Left forelimb (tissue), 1 donor: ENCODE measurements at regions not wholly inside any gene's neighbourhood (a gene's known extent, or its start where the extent isn't known, plus 50 kb on each side); places are given as distances from the start of the nearest gene placed in this dataset.
A peak's percentile ranks its signal among the peaks of the same experiment; 100 is the strongest.
"Not testable (repeated sequence)": the region's sequence is repeated elsewhere in the genome, so short reads cannot be mapped to it uniquely, and the experiment has no call there.

Experiments used
- DNase-seq: peaks from one replicate; pipeline ENCODE4 v3.0.0-alpha.2; 2018; ENCODE audit warnings: low spot score

DNA sequence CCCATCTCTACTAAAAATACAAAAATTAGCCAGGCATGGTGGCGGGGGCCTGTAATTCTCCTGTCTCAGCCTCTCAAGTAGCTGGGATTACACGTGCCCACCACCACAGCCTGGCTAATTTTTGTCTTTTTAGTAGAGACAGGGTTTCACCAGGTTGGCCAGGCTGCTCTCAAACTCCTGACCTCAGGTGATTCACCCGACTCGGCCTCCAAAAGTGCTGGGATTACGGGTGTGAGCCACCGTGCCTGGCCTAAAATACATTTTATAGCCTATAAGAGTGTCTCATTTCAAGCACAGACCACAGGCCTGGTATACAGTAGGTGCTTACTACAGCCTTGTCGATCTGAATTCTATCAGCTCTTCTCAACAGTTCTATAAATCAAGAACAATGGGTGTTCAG is 139.5 kb upstream of the USP29 start:
- not testable (repeated sequence) for DNase-seq

DNA sequence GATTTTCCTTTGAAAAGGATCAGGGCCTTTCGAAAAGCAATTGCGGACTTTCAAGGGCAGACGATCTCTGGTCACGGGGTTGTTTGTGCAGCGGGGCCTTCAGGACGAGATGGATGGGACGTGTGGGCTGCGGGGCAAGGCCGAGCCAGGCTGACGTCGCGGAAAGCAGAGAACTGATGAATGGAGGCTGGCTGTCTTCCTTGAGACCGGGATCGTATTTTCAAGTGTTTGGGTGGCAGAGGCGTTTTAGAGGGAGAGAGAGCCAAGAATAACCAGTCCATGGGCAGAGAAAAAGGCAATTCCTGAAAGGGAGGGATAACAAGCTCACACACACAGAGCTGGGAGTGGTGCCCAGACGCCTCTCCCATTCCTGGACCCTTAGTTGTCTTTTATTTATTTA is 138.9 kb upstream of the USP29 start:
- no peak for DNase-seq

DNA sequence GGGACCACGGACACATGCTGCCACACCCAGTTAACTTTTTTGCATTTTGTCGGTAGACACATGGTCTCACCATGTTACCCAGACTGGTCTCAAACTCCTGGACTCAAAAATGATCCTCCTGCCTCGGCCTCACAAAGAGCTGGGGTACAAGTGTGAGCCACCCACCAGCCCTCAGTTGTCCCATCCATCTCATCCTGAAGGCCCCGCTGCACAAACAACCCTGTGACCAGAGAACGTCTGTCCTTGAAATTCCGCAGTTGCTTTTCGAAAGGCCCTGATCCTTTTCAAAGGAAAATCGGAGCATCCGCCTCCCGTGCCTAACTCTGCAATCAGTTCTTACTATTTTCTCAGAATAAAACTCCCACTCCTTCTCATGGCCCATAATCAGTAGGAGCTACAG is 138.3 kb upstream of the USP29 start:
- DNase-seq, result not testable (repeated sequence)

DNA sequence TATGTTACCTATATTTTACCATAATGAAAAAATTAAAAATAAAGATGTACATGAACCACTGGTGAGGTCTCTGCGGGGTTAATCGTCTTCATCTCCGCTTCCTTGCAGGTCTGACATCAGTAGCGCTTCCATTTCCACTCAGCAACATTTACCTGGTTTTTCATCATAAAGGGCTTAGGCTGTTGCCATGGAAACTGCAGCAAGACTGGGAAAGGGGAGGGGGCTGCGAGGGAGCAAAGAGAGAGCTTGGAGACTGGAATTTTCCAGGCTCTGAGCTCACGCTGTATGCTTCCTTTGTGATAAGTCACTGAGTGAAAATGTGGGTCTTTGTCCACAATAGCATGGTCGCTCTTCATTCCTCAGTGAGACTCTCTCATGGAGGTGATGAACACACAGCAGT is 136.6 kb upstream of the USP29 start:
- DNase-seq, result no peak

DNA sequence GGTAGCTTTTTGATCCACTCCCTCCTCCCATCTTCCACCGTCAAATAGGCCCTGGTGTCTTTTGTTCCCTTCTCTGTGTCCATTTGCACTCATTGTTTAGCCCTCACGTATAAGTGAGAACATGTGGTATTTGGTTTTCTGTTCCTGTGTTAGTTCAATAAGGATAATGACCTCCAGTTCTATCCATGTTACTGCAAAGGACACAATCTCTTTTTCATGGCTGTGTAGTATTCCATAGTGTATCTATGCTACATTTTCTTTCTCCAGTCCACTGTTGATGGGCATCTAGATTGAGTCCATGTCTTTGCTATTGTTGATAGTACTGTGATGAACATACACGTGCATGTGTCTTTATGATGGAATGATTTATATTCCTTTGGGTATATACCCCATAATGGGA is 136.0 kb upstream of the USP29 start:
- DNase-seq, result no peak

DNA sequence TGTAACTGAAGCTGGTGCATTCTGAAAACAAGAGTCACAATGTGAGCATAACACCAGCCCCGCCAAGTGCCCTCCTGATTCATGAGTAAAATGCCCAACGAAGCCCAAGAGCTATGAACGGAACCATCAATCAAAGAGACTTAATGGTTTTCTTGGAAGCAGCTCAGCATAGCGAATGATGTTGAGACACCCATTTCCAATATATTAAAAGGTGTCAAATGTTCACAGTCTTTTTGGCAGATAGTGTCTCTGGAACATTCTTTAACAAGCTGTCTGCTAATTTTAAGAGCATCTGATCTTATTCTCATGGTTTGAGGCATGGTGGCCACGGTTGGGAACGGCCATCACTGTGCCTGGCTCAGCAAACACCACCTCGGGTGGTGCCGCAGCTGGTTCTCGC is 133.4 kb upstream of the USP29 start:
- DNase-seq, result no peak

DNA sequence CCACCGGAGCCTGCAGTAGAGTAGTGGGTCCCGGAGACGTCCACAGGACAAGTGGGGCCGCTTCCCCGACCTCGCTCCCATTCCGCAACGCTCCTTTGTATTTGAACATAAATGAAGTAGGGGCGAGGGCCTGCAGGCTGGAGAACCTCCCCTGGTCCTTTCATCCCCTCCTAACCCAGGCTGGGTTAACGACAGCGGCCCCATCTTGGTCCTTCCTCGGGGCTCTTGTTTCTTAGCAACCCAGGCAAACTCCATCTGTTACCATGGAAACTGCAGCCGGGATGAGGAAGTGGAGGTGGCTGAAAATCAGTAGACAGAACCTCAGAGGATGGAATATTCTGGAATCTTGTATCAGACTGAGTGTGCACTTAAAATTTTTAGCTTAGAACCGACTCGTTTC is 132.6 kb upstream of the USP29 start:
- no peak for DNase-seq

DNA sequence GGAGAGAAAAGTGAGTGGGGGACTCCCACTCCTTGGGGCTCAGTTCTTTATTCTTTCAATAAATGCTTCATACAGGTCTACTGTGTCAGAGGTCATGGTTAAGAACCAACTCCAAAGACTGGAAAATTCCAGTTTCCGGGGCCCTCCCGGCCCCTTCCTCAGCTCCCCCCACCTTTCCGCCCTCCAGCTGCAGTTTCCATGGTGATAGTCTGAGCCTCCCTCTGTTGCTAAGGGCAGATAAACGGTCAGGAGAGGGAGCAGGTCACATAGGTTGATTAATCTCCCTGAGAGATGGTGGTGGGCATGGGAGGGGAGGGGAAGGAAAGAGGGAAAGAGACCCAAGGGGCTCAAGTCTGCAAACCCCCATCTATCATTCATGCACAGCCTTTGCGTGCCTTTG is 131.5 kb upstream of the USP29 start:
- DNase-seq, result no peak

DNA sequence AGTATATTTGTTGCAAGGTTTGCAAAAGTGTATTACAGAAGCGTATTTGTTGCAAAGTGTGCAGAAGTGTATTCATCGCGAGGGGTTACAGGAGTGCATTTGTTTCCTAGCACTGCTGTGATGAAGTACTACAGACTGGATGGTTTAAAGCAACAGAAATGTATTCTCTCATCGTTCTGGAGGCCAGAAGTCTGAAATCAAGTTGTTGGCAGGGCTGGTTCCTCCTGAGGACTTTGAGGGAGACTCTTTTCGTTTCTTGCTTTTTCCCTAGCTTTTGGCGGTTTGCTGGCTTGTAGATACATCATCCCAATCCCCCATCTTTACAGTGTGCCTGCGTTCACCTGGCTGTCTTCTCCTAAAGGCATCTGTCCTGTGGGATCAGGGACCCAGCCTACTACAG is 127.9 kb upstream of the USP29 start:
- DNase-seq, result no peak

DNA sequence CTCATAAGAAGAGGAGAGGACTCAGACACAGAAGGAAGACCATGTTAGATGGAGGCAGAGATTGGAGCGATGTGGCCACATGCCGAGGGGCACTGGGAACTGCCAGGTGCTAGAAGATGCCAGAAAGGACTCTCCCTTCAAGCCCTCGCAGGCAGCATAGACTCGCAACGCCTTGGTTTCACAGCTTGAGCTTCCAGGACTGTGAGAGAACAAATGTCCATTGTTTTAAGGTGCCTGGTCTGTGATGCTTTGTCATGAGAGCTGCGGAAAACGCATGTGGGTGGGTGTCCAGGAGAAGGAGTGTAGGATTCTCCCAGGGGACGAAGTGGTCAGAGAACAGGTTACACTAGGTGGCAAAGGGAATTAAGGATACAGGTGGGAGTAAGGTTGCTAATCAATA is 125.9 kb upstream of the USP29 start:
- DNase-seq, result no peak

DNA sequence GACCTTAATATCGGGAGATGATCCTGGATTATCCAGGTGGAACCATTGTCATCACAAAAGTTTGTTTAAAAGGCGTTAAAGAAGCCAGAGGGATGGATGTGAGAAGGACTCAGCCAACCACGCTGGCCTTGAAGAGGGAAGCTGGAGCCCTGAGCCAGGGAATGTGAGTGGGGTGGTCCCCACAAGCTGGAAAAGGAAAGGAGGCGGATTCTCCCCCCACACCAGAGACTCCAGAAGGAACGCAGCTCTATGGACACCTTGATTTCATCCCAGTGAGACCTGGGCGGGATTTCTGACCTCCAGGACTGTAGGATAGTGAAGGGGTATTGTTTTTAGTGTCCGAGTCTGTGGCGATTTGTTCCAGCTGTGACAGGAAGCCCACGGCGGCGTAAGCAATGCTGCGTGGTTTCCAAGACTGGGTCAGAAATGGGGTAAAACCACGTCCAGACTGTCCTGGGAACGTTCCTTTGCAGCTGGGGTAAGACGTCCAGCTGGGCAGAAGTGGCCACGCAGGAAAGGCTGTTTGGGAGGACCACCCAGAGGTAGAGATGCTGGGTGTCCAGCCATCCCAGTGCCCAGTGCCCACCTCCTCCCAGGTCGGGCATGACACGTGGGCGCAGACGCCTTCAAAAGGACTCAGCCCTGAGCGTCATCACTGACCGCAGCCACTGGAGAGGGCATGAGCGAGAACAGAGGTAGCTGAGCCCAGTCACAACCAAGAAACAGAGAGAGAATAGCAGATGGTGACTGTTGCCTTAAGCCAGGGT is 125.4 kb upstream of the USP29 start:
- DNase-seq, result no peak

DNA sequence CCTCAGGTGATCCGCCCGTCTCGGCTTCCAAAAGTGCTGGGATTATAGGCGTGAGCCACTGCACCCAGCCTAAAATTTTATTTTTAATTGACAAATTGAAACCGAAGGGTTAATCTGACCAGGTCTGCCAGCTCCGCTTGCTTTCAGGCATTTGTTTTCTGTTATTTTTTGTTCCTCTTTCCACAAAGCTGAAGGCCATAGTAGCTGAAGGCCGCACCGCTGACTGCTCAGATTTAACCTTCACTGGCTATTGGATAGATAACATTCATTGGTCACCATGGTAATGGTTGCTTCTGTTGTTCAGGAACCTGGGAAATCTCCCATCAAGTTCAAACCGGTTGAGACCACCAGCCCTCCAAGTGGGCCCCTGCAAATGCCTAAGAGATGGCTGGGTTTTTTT is 124.5 kb upstream of the USP29 start:
- DNase-seq, result no peak

DNA sequence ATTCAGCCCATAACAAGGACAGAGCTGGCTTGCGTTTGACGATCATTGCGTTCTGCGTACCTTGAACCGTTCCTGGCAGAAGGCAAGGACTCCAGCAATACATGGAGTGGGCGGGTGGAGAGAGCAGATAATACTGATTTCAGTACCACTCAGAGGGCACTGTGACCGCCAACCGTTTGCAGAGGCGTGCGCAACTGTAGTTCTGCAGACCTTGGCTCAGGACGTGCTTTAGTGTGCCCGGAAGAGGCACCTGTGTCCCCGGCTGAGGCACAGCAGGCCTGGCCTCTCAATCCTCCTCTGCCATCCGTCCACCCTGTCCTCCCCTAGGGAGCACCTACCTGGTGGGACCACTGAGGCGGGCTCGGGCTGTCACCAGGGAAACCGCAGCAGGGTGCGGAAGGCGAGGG is 117.6 kb upstream of the USP29 start:
- no peak for DNase-seq

DNA sequence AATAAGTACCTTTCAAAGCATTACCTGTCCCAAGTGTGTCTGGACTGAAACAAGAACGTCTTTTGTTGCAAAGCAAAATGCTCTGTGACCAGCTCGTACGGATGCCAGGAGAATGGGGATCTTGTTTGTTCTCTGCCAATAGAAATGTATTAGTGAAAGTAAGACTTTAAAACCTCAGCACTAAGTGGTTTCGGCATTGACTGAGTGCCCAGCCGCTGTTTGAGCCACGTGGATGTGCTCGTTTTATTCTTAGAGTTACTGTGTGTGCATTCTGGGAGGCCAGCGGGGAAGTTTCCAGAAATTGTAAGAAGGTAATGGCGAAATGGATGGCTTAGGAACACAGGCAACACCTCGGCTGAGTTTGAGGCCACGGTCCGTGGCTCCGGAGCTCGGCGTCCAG is 117.1 kb upstream of the USP29 start:
- DNase-seq, result peak; percentile 36

DNA sequence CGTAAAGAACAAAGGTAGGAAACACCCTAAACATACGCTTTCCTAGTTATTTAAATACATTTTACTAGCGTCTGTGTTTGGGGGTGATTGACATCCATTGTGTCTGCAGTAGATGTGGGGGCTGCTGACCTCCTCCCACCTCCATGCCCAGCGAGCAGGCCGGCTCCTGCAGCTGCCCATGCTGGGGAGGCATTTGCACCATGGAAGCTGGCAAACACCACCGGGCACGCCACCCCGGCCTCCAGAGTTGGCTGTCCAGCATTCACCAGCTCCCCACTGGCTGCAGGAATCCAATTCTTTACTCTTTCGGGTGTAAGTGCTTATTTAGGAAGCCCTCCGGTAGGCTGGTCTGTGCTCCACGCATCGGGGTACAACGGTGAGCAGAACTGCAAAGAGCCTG is 115.4 kb upstream of the USP29 start:
- no peak for DNase-seq

DNA sequence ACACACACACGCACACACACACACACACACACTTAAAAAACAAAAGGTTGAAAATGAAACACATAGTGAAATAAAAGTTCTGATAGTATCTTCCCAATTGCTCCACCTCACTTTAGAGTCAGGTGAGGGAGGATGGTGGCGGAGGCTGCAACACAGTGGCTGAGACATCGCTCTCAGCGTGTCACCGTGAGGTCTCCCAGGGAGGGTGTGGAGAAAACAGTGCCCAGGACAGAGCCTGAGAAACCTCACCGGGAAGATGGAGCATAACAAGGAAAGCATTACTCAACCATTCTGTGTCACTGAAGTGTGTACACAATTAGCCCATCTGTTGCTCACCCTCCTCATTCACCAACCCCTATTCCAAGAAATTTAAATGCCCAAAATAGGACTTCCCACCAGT is 111.4 kb upstream of the USP29 start:
- DNase-seq, result peak; percentile 23

DNA sequence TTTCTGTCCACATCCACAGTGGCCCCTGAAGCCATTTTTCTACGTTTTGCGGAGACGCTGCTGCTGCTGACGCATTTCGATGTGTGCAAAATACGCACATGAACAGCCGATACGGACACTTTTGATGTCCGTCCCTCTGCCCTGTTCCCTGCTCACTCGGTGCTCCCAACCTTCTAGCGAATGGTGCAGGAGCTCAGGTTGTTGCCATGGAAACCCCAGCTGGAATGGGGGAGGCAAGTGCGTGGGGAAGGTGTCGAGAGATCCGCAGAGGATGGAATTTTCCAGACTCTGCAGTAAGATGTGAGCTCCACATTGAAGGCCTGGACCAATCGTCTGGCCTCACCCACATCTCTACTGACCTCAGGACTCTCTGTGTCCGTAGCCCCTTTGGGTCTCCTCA is 109.2 kb upstream of the USP29 start:
- DNase-seq, result peak; percentile 51

DNA sequence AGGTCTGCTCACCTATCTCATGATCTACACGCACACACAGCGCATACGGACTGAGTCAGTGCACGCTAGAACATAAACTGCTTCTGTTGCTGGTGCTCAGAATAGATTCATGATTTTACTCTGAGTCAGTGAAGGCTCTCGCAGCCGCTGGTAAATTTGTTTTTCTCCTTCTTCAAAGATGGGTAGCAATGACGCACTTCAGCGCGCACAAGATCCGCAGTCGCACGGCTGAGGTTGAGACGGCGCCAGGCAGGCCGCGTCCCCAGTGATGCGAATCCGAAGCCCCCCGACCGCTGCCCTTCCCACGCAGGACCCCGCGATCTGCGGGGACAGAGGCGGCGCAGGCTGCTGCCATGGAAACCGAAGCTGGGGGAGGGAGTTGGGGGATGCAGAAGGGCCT is 103.7 kb upstream of the USP29 start:
- DNase-seq, result no peak

DNA sequence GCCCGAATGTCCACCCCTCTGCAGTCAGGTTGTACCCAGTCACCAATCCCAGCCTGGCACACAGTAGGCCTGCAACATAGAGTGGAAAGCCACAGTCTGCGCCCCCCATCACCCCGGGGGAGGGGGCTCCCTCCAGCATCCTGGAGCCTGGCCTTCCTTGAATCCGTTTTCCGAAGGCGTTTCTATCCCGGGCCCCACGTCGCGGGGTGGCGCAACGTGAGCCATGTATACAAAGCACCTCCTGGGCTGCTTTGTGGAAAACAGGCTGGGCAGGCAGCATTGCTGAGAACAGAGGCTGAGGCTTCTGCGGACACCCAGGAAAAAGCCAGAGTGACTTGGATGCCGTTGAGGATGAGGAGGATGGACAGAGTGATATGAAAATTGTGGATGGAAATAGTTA is 103.3 kb upstream of the USP29 start:
- DNase-seq, result no peak

DNA sequence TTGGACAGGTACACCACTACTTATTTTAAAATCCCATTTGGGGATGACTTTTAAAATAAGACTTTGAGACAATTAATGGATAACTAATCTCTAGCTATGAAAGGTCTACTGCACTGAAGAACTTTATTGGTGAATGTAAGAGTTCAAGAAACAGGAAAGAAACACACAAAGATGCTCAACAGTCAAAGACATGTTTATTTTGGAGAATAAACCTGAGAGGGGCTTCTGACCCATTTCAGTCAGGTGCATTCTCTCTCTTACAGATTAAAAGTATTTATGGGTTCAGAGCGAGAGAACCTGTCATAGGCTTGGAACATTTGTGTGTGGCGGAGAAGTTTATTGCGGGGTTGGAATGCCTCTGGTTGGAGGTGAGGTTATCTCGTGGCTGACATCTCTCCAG is 94.3 kb upstream of the USP29 start:
- DNase-seq, result no peak

DNA sequence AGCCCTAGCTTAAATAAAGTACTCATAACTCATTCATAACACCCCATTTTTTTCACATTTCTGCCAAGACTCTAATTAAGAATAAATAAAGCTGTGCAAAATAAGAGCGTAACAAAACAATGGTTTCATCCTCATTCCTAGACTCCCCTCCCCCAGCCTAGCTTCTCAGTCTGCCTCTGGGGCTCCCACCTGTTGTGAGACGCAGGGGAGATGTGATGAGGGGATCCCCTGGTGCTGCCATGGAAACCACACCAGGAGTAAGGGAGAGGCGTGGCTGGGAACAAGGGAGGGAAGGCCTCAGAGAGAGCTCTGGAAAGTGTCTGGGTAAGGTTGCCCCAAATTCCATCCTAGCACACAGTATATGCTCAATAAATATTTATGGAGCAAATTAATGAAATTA is 93.3 kb upstream of the USP29 start:
- DNase-seq, result no peak

DNA sequence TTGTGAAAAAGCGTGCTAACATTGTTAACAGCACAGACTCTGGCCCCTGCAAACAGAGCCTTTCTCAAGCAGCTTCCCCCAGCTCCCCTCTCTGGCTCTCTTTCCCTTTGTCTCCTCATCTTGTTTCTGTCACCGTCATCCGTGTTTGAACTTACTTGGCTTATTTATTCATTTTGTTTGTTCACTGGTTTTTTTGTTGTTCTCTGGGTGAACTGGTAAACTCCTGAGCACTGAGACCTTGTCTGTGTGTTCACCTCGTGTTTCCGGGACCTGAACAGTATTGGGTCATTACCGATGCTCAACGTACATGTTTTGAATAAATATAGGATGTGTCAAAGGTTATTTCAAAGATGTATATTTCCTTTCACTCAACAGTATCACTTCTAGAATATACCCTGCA is 92.4 kb upstream of the USP29 start:
- no peak for DNase-seq

DNA sequence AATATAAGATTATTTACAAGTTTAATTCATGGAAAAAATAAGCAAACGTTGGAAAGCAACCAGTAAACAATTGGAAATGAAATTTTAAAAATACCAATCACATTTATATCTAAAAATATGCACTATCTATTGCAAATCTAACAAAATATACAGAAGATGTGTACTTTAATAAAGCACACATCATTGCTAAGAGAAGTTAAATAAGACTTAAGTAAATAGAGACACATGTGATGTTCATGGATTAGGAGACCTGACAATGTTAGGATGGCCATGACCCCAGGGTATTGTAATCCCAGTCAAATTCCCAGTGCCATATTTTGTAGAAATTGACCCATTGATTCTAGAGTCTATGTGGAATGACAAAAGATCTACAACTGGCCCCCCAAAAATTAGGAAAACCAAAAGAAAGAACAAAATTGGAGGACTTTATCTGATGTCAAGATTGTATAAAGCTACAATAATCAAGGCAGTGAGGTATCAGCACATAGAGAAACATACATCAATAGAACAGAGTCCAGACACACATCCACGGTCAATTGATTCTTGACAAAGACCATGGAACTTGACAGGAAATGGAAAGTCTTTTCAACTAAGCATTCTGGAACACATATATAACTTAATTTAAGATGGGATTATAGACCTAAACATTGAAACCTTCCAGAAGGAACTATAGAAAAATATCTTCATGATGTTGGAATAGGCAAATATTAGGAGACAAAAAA is 90.8 kb upstream of the USP29 start:
- no peak for DNase-seq

DNA sequence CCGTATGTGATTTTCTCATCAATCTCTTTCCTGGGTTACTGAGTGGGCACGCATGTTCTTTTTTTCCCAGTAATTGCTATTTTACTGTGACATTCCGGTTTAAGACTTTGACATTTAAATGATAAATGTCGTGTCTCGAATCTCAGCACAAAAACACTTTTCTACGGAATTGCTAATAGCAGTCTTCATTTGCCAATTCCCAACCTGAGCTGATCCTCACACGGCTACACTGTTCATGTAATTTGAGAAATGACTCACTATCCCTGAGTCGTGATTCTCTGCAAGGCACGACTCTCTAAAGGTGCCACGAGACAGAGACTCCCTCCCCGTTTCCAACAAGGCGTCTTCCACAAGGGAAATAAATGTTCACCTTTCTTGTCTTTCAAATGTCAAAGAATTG is 88.7 kb upstream of the USP29 start:
- no peak for DNase-seq
